Endothelial cell of umbilical vein (primary cell): ENCODE measurements at regions not wholly inside any gene's neighbourhood (a gene's known extent, or its start where the extent isn't known, plus 50 kb on each side); places are given as distances from the start of the nearest gene placed in this dataset.

ENCODE experiments used
- BruUV-seq: library from RNA; stranded (reverse); fragments of 400-500 nt; replicated peaks from 2 replicates; lab custom pipeline; 2021; lab: Mats Ljungman, UMichigan
- CTCF ChIA-PET: fragments of 300-600, 350-600 bp; sonication (Branson Sonifier 250); formaldehyde crosslinking; loops from one replicate; lab custom pipeline; 2021; ENCODE audit warnings: antibody characterized with exemption, inconsistent platforms; lab: Charles Lee
- POLR2A ChIA-PET: fragments of 300-600, 350-600 bp; sonication (Branson Sonifier 250); formaldehyde crosslinking; loops from one replicate; lab custom pipeline; 2021; ENCODE audit warnings: antibody characterized with exemption, inconsistent platforms; lab: Charles Lee
- DNase-seq: peaks from one replicate; pipeline ENCODE4 v3.0.0-alpha.2; 2011; ENCODE audit warnings: low read depth, low spot score
- FAIRE-seq: peaks from 2 replicates; lab custom pipeline; 2011; peaks lifted over from hg19 to GRCh38; lab: Jason Lieb, UNC
- H2AFZ ChIP-seq: 2 replicates; pipeline ENCODE4 v1.6.0; 2012; ENCODE audit warnings: low read depth, low read length, control low read depth, inconsistent platforms
- H3K27ac ChIP-seq: 2 replicates; pipeline ENCODE4 v1.5.1; 2011; ENCODE audit warnings: low read depth, mild to moderate bottlenecking, control low read depth, low read length, moderate library complexity; ENCODE audit not compliant: insufficient read depth
- H3K27me3 ChIP-seq, 2 experiments: 2 replicates each; pipeline versions ENCODE4 v1.6.0 to v1.6.1; 2011; ENCODE audit warnings: low read length in 2 of 2, mixed read lengths in 1 of 2; ENCODE audit not compliant: control insufficient read depth in 2 of 2, insufficient read depth in 2 of 2
- H3K36me3 ChIP-seq, 2 experiments: 2 replicates in 1 of 2; 3 replicates in 1 of 2; pipeline ENCODE4 v1.5.1; 2011; ENCODE audit warnings: low read length in 2 of 2, mild to moderate bottlenecking in 1 of 2, moderate library complexity in 1 of 2; ENCODE audit not compliant: control insufficient read depth in 2 of 2, insufficient read depth in 2 of 2; ENCODE audit errors: extremely low read depth in 1 of 2
- H3K4me1 ChIP-seq: 3 replicates; pipeline ENCODE4 v1.5.1; 2011; ENCODE audit warnings: mild to moderate bottlenecking, low read length; ENCODE audit not compliant: control insufficient read depth, insufficient read depth; ENCODE audit errors: extremely low read depth
- H3K4me2 ChIP-seq: 2 replicates; pipeline ENCODE4 v1.6.1; 2011; ENCODE audit warnings: low read length, control low read depth, mixed read lengths; ENCODE audit not compliant: insufficient read depth
- H3K4me3 ChIP-seq, 3 experiments: fragments of 200-600 bp in 1 of 3; sonication (generic), shearing (Covaris generic) in 1 of 3; replicated peaks in 1 of 3; 2 replicates each; pipeline ENCODE4 v1.5.1; 2011 to 2016; ENCODE audit warnings: control low read depth in 3 of 3, low read length in 3 of 3, mild to moderate bottlenecking in 2 of 3, inconsistent platforms in 1 of 3, low read depth in 1 of 3, moderate library complexity in 1 of 3; ENCODE audit not compliant: insufficient read depth in 1 of 3
- H3K79me2 ChIP-seq: 2 replicates; pipeline ENCODE4 v1.6.0; 2012; ENCODE audit warnings: low read length, inconsistent platforms; ENCODE audit not compliant: control insufficient read depth, insufficient read depth
- H3K9ac ChIP-seq: replicated peaks from 2 replicates; pipeline ENCODE3; 2011; ENCODE audit warnings: low read length, control low read depth; ENCODE audit not compliant: insufficient read depth; ENCODE audit errors: extremely low read depth
- H3K9me1 ChIP-seq: replicated peaks from 3 replicates; pipeline ENCODE4 v1.6.0; 2011; ENCODE audit warnings: mild to moderate bottlenecking, low read length; ENCODE audit not compliant: control insufficient read depth, insufficient read depth; ENCODE audit errors: extremely low read depth
- H3K9me3 ChIP-seq: replicated peaks from 2 replicates; pipeline ENCODE4 v1.5.1; 2012; ENCODE audit warnings: low read length, inconsistent platforms; ENCODE audit not compliant: control insufficient read depth, insufficient read depth
- H4K20me1 ChIP-seq: replicated peaks from 2 replicates; pipeline ENCODE3; 2011; ENCODE audit warnings: mild to moderate bottlenecking, low read length; ENCODE audit not compliant: control insufficient read depth, insufficient read depth; ENCODE audit errors: extremely low read depth
- EZH2 ChIP-seq: IDR thresholded peaks from 2 replicates; pipeline ENCODE4 v1.6.1; 2012; ENCODE audit warnings: borderline replicate concordance, low read depth, mild to moderate bottlenecking, moderate library complexity, low read length, inconsistent platforms; ENCODE audit not compliant: severe bottlenecking
- FOS ChIP-seq: IDR thresholded peaks from 2 replicates; pipeline ENCODE4 v1.6.1; 2011; ENCODE audit warnings: mild to moderate bottlenecking, low read length, moderate library complexity, borderline replicate concordance; ENCODE audit not compliant: insufficient read depth
- GATA2 ChIP-seq: IDR thresholded peaks from 2 replicates; pipeline ENCODE4 v1.7.0; 2011; ENCODE audit warnings: low read depth, mild to moderate bottlenecking, moderate library complexity, mixed read lengths, low read length; ENCODE audit not compliant: insufficient read length, insufficient read depth
- JUN ChIP-seq: IDR thresholded peaks from 2 replicates; pipeline ENCODE4 v1.6.1; 2011; ENCODE audit warnings: borderline replicate concordance, low read depth; ENCODE audit not compliant: insufficient read length, insufficient read depth
- MYC ChIP-seq: IDR thresholded peaks from one replicate; pipeline ENCODE4 v1.6.1; 2011; ENCODE audit warnings: mild to moderate bottlenecking, low read depth, low read length
- POLR2A ChIP-seq: IDR thresholded peaks from 2 replicates; pipeline ENCODE4 v1.6.1; 2012; ENCODE audit warnings: low read depth, mild to moderate bottlenecking, control low read depth, low read length
- POLR2AphosphoS5 ChIP-seq: IDR thresholded peaks from 2 replicates; pipeline ENCODE4 v1.6.1; 2012; ENCODE audit warnings: low read depth, mild to moderate bottlenecking, control low read depth, low read length, moderate library complexity; ENCODE audit not compliant: insufficient read depth
- dilution Hi-C: fragments of 300-500 bp; cut with MboI; formaldehyde crosslinking; loops from one replicate; pipeline ENCODE4 v1.15.0; 2019; ENCODE audit warnings: low sequenced_read_pairs; ENCODE audit not compliant: extremely low pct_ligation_motif_present
- intact Hi-C: fragments of 100-400 bp; cut with micrococcal nuclease; formaldehyde crosslinking; loops from one replicate; pipeline ENCODE4 v1.10.0; 2022
- TF ChIP-seq, protein P1 (sequence below): IDR thresholded peaks from 2 replicates; pipeline ENCODE4 v1.6.1; 2011; ENCODE audit not compliant: insufficient read depth, insufficient read length
- TF ChIP-seq, protein P2 (sequence below), 2 donors: IDR thresholded peaks; 1 replicate in 1 of 2; 2 replicates in 1 of 2; pipeline ENCODE4 v1.5.1; 2011; ENCODE audit warnings: low read length in 2 of 2, mild to moderate bottlenecking in 2 of 2, moderate library complexity in 2 of 2, control low read depth in 1 of 2, inconsistent platforms in 1 of 2, low read depth in 1 of 2; ENCODE audit not compliant: insufficient read depth in 1 of 2; ENCODE audit errors: extremely low read depth in 1 of 2

GRCh38 chr1:218547957-218548730 is 203.0 kb downstream of the TGFB2 start:
- H3K36me3 ChIP-seq: no peaks in the 10 kb centered on the region
- no peak overlapping the region for H3K9ac ChIP-seq
- intact Hi-C loops (no loop called here), dilution Hi-C loops (no loop called here)
- no peaks in the 10 kb centered on the region for H3K9me3 ChIP-seq
- no TSS peak for BruUV-seq
- H3K27ac ChIP-seq: no peak overlapping the region
- POLR2A ChIA-PET: no interaction called here
- H3K9me1 ChIP-seq: no peaks in the 10 kb centered on the region
- CTCF ChIA-PET: interaction anchor here (0.7 kb wide), 1 partner anchor 18 kb away, joined by 3 read pairs; no protein-coding TSS in a partner anchor
- H3K27me3 ChIP-seq: no peaks in the 10 kb centered on the region
- FAIRE-seq (no peak), DNase-seq (no peak)
- no peaks in the 10 kb centered on the region for H4K20me1 ChIP-seq
- H3K4me3 ChIP-seq: no peak overlapping the region
- H3K4me2 ChIP-seq: no peak overlapping the region
- no peaks in the 10 kb centered on the region for H3K79me2 ChIP-seq
- no peak overlapping the region for H2AFZ ChIP-seq
- TF ChIP-seq GATA2 (no peak), JUN (no peak), POLR2AphosphoS5 (no peak), POLR2A (no peak), EZH2 (no peak), FOS (no peak), MYC (no peak)
- TF ChIP-seq, protein P1, sequence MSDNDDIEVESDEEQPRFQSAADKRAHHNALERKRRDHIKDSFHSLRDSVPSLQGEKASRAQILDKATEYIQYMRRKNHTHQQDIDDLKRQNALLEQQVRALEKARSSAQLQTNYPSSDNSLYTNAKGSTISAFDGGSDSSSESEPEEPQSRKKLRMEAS: no peak
- TF ChIP-seq, protein P2, sequence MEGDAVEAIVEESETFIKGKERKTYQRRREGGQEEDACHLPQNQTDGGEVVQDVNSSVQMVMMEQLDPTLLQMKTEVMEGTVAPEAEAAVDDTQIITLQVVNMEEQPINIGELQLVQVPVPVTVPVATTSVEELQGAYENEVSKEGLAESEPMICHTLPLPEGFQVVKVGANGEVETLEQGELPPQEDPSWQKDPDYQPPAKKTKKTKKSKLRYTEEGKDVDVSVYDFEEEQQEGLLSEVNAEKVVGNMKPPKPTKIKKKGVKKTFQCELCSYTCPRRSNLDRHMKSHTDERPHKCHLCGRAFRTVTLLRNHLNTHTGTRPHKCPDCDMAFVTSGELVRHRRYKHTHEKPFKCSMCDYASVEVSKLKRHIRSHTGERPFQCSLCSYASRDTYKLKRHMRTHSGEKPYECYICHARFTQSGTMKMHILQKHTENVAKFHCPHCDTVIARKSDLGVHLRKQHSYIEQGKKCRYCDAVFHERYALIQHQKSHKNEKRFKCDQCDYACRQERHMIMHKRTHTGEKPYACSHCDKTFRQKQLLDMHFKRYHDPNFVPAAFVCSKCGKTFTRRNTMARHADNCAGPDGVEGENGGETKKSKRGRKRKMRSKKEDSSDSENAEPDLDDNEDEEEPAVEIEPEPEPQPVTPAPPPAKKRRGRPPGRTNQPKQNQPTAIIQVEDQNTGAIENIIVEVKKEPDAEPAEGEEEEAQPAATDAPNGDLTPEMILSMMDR (IDR thresholded peaks at IDR 0.05; ENCODE audit: extremely low read depth in 1 of 2, insufficient read depth in 1 of 2, low read depth in 1 of 2, low read length in 2 of 2): no peak
- H3K4me1 ChIP-seq: no peaks in the 10 kb centered on the region
